OCI-LY3 (cell line): ENCODE measurements at regions not wholly inside any gene's neighbourhood (a gene's known extent, or its start where the extent isn't known, plus 50 kb on each side); places are given as distances from the start of the nearest gene placed in this dataset.

Source experiments
- EZH2phosphoT487 ChIP-seq: fragments of 200-600 bp; shearing (Covaris generic); IDR thresholded peaks from 2 replicates; pipeline ENCODE4 v1.6.1; 2018; ENCODE audit warnings: antibody characterized with exemption, mixed run types, low read depth
- TF ChIP-seq, protein P1 (sequence below): fragments of 200-600, 300-600 bp; sonication (generic); IDR thresholded peaks from 2 replicates; pipeline ENCODE4 v1.5.1; 2014; ENCODE audit warnings: antibody characterized with exemption, low read length, low read depth

DNA sequence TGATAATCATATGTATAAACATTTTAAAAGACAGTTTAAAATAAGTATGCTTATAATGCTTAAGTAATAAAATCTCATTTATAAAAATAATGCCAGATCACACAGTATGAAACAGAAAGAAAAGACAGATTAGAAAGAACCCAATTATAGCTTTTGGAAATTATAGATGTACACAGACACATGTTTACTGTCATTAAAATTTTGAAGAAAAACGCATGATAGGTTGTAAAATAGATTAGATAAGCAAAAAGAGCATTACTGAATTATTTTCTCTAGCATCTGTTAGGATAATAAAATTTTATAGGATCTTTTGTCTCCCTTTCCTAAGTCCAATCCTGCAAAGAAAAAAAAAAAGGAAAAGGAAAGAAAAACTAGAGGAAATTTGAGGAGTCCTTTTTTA is 1107.3 kb upstream of the LRRN3 start:
- TF ChIP-seq, protein P1, sequence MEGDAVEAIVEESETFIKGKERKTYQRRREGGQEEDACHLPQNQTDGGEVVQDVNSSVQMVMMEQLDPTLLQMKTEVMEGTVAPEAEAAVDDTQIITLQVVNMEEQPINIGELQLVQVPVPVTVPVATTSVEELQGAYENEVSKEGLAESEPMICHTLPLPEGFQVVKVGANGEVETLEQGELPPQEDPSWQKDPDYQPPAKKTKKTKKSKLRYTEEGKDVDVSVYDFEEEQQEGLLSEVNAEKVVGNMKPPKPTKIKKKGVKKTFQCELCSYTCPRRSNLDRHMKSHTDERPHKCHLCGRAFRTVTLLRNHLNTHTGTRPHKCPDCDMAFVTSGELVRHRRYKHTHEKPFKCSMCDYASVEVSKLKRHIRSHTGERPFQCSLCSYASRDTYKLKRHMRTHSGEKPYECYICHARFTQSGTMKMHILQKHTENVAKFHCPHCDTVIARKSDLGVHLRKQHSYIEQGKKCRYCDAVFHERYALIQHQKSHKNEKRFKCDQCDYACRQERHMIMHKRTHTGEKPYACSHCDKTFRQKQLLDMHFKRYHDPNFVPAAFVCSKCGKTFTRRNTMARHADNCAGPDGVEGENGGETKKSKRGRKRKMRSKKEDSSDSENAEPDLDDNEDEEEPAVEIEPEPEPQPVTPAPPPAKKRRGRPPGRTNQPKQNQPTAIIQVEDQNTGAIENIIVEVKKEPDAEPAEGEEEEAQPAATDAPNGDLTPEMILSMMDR = no peak
- no peak for TF ChIP-seq EZH2phosphoT487
